GM23338 (cell line): ENCODE measurements at regions not wholly inside any gene's neighbourhood (a gene's known extent, or its start where the extent isn't known, plus 50 kb on each side); places are given as distances from the start of the nearest gene placed in this dataset.

ENCODE experiments used
- EZH2phosphoT487 ChIP-seq: fragments of 200-600 bp; sonication (generic); IDR thresholded peaks from one replicate; pipeline ENCODE4 v1.8.1; 2018; ENCODE audit warnings: antibody characterized with exemption; ENCODE audit not compliant: unreplicated experiment
- JUNB ChIP-seq: IDR thresholded peaks from one replicate; pipeline ENCODE4 v1.6.1; 2016; ENCODE audit warnings: antibody characterized with exemption; ENCODE audit not compliant: unreplicated experiment
- REST ChIP-seq: IDR thresholded peaks from one replicate; pipeline ENCODE4 v1.6.1; 2018; ENCODE audit warnings: antibody characterized with exemption; ENCODE audit not compliant: unreplicated experiment
- ZNF114 ChIP-seq: fragments of 250-450 bp; sonication (Bioruptor Pico); IDR thresholded peaks from 2 replicates; pipeline ENCODE4 v1.5.0; 2020; ENCODE audit warnings: mild to moderate bottlenecking, moderate library complexity
- ZNF462 ChIP-seq: fragments of 250-450 bp; sonication (Bioruptor Pico); IDR thresholded peaks from 2 replicates; pipeline ENCODE4 v1.5.0; 2020; ENCODE audit warnings: mild to moderate bottlenecking, moderate library complexity

- TF ChIP-seq REST (no peak), JUNB (no peak), ZNF462 (CRISPR knock-in tag) (no peak), EZH2phosphoT487 (no peak), ZNF114 (no peak)
Measured at GRCh38 chr5:59955241-59955640, 61.7 kb upstream of the PDE4D start (continued).
